ENCODE measurements at regions not wholly inside any gene's neighbourhood (a gene's known extent, or its start where the extent isn't known, plus 50 kb on each side); places are given as distances from the start of the nearest gene placed in this dataset.

DNA sequence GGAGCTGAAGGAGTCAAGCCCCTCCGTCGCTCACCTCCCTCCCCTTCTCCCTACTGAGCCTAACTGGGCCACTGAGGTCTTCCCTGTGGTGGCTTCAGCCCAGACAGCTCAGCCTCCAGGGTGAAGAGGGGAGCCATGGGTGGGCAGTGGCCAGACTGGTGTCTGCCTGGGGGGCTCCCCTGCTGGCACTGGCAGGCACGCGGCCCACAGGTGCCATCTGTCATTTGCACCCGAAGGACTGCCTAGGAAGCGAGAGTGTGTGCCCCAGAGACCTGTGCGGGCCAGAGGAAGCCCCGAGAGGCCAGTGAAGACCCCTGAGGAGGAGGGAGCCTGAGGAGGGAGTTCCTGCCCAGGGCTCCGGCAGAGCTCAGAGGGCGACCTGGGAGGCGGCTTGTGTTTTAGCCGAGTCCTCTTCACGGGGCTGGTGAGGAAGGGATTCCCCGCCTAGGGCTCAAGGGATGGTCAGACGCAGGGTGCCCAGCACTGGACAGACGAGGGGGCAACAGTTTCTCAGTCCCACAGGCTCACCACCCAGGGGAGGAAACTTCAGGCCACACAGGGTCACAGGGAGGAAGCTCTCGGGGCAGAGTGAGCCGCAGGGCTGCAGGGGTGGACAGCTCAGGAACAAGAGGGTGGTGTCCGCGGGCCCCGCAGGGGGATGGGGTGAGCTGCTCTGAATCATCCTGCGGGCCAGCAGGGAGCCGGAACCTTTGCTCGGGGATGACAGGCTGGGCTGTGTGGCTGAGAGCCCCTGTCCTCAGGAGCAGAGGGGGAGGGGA, 76.2 kb upstream of the PPP2R2D start:
- peak; percentile 16 for DNase-seq (ENCODE audit: low read depth)

GRCh38 chr10:131825150-131825848, 75.5 kb upstream of the PPP2R2D start:
- no peak for DNase-seq (ENCODE audit: low read depth)

DNA sequence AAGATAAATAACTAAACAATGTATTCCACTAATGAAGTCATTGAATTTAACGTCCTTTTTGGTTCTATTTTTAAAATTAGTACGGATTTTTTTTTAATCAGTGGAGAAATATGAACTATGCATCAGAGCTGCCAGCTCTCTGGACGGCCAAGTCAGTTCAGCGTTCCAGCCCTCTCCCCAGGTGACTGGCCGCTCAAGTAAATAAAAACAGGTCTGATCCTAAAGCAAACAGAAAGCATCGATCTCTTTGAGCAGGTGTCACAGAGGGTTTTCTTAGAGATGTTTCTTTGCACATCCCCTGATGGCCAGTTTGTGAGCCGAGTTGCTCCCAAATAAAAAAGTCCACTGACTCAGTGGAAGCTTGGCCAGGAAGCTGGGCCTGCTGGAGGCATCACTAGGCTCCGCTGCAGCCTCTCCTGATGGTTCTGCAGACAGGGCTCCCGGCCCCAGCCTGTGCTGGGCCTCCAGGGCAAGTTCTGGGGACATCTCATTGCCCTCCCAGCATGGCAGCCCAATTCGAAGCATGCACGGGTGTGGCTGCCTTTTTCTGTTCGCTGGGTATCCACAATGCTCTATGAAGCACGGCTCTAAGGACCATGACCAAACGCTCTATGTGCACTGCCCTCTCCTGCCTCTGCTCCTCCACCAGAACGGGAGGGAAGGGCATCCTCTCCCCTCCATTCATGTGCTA, 74.7 kb upstream of the PPP2R2D start:
- no peak for DNase-seq (ENCODE audit: low read depth)

GRCh38 chr10:131829156-131829930, 71.5 kb upstream of the PPP2R2D start:
- DNase-seq (ENCODE audit: low read depth), result no peak

- DNase-seq (ENCODE audit: low read depth), result no peak
Observed at GRCh38 chr10:131830446-131831130, 70.2 kb upstream of the PPP2R2D start.

DNA sequence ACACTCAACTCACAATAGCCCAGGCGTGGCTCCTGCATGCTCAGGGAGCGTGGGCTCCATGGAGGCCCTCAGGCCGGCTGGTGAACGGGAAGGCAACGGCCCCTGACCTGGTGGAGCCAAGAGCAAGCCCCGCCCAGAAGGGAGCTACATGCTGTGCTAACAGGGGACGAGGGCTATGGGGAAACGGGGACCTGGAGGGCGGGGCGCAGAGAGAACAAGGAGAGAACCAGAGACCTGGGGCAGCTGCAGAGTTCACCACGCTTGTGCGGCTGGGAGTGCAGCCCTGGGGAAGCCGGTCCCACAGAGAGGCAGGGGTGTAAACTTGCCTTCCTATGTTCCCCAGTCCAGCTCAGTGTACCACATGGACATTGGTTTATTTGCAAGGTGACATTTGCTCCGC, 69.2 kb upstream of the PPP2R2D start:
- DNase-seq (ENCODE audit: low read depth), result no peak

- no peak for DNase-seq (ENCODE audit: low read depth)
Observed at GRCh38 chr10:131832056-131832685, 68.6 kb upstream of the PPP2R2D start.

DNA sequence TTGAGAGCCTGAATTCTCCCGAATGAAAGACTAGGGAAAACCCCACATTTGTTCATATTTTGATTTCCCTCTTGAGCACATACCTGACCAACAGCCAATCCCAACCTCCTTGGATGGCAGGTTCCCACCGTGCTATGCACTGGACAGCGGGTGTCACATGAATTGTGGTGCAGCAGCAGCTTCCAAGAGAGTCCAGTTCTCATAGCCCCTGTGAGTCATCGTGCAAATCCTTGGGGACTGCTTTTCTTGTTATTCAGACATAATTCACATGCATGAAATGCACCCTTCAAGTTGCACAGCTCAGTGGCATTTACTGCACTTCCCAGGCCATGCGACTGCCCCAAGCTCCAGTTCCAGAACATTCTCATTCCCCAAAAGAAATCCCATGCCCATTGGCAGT, 67.8 kb upstream of the PPP2R2D start:
- DNase-seq (ENCODE audit: low read depth), result no peak

GRCh38 chr10:131833446-131834080, 67.2 kb upstream of the PPP2R2D start:
- no peak for DNase-seq (ENCODE audit: low read depth)

DNA sequence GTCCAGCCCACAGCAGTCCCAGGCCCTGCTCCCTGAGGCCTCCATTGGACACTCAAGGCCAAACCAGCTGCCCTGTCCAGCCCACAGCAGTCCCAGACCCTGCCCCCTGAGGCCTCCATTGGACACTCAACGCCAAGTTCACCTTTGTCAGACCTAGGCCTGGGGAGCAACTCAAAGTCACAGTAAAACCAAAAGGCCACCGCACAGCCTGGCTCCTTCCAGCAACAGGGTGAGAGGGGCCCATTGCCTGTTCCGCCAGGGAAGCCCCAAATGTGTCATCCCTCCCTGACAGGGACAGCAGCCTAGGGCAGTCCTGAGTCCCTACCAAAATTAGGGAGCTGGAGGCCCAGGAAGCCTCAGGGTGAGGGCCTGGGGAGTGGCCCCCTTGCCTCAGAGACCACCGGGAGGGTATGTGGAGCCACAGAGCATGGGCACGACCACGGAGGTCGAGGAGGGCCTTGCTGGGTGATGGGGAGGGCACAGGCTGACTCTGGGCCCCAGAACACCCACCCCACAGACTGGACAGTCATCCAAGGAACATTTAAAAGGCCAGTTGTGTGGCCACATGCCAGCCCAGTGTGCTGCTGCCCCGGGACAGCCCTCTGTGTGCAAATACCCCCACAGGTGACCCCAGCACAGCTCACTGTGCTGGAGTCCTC, 66.5 kb upstream of the PPP2R2D start:
- DNase-seq (ENCODE audit: low read depth), result no peak

DNA sequence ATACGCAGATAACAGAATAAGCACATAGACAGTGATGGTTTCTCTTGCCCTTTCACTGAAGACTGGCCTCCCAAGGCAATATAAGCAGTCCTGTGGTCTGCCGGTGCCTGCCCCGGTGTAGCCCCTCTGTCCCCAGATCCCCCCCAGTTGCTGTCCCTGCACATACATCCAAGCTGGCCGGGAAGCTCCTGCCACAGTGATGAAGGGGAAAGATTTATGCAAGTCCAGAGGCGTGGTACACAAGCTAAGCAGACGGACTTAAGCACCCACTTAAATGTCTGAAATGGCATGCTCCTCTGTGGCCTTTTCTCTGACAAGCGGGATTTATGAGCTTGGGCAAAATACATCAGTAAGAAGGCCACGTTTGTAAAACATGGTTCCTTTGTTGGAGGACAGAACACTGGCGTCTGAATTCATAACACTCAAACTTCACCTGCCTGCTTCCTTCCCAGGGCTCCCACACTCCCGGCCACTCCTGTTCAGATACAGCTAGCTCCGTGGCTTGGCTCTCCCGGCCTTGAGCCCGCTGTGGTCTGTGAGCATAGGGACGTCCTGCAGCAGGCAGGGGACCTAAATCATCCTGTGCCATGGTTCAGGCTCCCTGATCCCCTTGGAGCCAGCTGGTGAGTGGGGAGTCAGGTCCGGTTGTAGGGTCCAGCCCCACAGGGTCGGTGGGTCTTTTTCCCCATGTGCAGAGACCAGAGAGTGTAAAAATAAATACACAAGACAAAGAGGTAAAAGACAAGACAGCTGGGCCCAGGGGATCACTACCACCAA, 61.7 kb upstream of the PPP2R2D start:
- DNase-seq (ENCODE audit: low read depth), result no peak

DNA sequence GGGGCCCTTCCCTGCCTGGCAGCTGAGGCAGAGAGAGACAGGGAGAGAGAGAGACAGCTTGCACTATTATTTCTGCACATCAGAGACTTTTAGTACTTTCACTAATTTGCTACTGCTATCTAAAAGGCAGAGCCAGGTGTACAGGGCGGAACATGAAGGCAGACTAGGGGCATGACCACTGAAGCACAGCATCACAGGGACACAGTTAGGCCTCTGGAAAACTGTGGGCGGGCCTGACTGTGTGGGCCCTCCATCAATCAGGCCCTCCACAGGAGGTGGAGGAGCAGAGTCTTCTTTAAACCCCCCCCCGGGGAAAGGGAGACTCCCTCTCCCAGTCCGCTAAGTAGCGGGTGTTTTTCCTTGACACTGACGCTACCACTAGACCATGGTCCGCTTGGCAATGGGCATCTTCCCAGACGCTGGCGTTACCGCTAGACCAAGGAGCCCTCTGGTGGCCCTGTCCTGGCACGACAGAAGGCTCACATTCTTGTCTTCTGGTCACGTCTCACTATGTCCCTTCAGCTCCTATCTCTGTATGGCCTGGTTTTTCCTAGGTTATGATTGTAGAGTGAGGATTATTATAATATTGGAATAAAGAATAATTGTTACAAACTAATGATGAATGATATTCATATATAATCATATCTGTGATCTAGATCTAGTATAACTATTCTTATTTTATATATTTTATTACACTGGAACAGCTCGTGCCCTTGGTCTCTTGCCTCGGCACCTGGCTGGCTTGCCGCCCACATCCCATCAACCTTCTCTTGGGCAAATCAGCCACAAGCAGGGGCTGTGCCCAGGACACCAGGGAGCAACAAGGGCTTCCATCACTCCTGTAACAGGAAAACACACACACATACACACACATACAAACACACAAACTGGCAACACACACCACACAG, 60.7 kb upstream of the PPP2R2D start:
- DNase-seq (ENCODE audit: low read depth), result peak; percentile 54

DNA sequence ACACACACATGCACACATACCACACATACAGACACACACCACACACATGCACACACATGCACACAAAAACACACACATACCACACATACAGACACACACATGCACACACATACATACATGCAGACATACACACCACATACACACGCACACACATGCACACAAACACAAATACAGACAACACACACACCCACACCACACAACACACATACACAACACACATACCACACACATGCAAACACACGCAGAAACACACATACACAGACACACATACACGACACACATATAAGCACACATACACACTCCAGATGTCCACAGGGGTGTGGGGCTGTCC, 60.1 kb upstream of the PPP2R2D start:
- no peak for DNase-seq (ENCODE audit: low read depth)

- DNase-seq (ENCODE audit: low read depth), result no peak
Observed at GRCh38 chr10:131841131-131841660, 59.6 kb upstream of the PPP2R2D start.

DNA sequence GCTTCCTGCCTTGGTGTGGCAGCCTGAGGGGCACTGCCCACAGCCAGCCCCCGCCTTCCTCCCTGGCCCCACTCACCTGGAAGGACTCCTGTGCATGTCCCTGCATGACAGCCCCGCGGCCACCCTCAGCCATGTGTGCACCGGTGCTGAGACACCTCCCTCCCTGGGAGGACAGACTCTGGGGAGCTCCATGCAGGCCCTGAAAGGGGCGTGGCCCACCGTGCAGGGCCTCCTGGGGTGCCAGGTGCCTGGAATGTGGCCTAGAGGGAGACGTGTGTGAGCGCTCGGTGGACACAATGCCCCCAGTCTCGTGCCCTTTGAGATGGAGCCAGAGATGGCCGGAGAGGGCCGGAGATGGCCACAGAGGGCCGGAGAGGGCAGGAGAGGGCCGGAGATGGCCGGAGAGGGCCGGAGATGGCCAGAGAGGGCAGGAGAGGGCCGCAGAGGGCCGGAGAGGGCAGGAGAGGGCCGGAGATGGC, 59.1 kb upstream of the PPP2R2D start:
- DNase-seq (ENCODE audit: low read depth), result no peak

DNA sequence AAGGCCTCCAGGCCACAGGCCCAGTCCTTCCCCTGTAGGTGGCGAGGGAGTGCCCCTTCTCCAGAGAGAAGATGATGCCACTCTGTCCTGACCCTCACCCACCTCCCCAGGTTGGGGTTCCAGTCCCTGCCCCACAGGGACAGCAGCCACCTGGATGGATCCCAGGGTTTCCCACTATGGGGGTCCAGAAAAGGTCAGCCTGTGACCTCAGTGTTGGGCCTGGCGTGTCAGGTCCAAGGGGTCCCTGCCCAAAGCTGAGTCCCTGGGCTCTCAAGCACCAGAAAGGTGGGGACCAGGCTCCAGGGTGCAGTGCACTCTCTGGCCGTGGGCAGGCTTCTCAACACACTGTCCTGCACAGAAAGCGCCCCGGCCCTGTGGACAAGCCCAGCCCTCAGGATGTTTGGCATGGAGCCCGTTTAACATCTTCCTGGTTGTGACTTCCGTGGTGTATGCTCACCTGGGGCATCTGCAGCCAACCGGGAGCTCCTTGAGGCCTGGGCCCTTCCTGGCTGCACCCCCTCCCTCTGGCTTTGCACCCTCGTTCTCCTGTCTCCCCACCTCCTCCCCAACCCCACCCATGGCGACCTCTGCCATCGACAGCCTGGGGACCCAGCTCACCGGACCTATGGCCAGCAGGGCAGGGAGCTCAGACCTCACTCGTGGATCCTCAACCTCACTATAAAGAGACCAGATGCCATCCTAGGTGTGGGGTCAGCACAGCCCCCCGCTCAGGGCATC, 58.3 kb upstream of the PPP2R2D start:
- no peak for DNase-seq (ENCODE audit: low read depth)
